Upper lobe of right lung (tissue), 1 donor: ENCODE measurements at regions not wholly inside any gene's neighbourhood (a gene's known extent, or its start where the extent isn't known, plus 50 kb on each side); places are given as distances from the start of the nearest gene placed in this dataset.

ENCODE experiments used
- ATAC-seq: fragments of 200-7000 bp; cut with Tn5 transposase; one replicate; pipeline ENCODE4 v1.9.1; 2020; ENCODE audit warnings: mild to moderate bottlenecking, moderate library complexity
- DNase-seq: peaks from one replicate; pipeline ENCODE4 v3.0.0-alpha.2; 2020
- H3K27ac ChIP-seq: fragments of 200-600 bp; one replicate; pipeline ENCODE4 v1.8.0; 2022
- H3K27me3 ChIP-seq: fragments of 200-600 bp; one replicate; pipeline ENCODE4 v1.8.0; 2022; ENCODE audit warnings: mild to moderate bottlenecking
- H3K36me3 ChIP-seq: fragments of 200-600 bp; one replicate; pipeline ENCODE4 v1.8.0; 2022
- H3K4me1 ChIP-seq: fragments of 200-600 bp; one replicate; pipeline ENCODE4 v1.8.0; 2022
- H3K4me3 ChIP-seq: fragments of 200-600 bp; one replicate; pipeline ENCODE4 v1.8.0; 2022; ENCODE audit warnings: mild to moderate bottlenecking
- H3K9me3 ChIP-seq: fragments of 200-600 bp; one replicate; pipeline ENCODE4 v1.8.0; 2022
- CTCF ChIP-seq: fragments of 200-600 bp; IDR thresholded peaks from one replicate; pipeline ENCODE4 v1.8.0; 2022; ENCODE audit warnings: antibody characterized with exemption
- intact Hi-C: fragments of 100-400 bp; cut with DNase I; formaldehyde crosslinking; loops from one replicate; pipeline ENCODE4 v1.11.0; 2022
- donor health status: DM: no; HTN: yes; CAD: no; lungs with severe emphysema.

- H3K27me3 ChIP-seq, result no peaks in the 10 kb centered on the region
- DNase-seq (no peak), ATAC-seq (peak; percentile 99)
- H3K36me3 ChIP-seq, result no peaks in the 10 kb centered on the region
- intact Hi-C loops, result loop anchor here (10.0 kb wide), 1 partner anchor 282 kb away; no protein-coding TSS in a partner anchor
- peaks cover 7% of the 10 kb centered on the region for H3K4me1 ChIP-seq
- H3K9me3 ChIP-seq, result peaks cover 11% of the 10 kb centered on the region
- TF ChIP-seq CTCF, result peak; percentile 92
- H3K27ac ChIP-seq, result no peak overlapping the region
- no peak overlapping the region for H3K4me3 ChIP-seq
Observed at GRCh38 chr1:181166377-181167196, 78.1 kb downstream of the IER5 start.

GRCh38 chr1:181169281-181169865 is 80.9 kb downstream of the IER5 start:
- H3K4me3 ChIP-seq, result no peak overlapping the region
- no peak overlapping the region for H3K27ac ChIP-seq
- H3K4me1 ChIP-seq, result peaks cover 7% of the 10 kb centered on the region
- no peak for TF ChIP-seq CTCF
- DNase-seq, result no peak
- no peaks in the 10 kb centered on the region for H3K27me3 ChIP-seq
- no peaks in the 10 kb centered on the region for H3K36me3 ChIP-seq
- no peak for ATAC-seq
- intact Hi-C loops, result loop anchor here (10.0 kb wide), 1 partner anchor 285 kb away; no protein-coding TSS in a partner anchor
- H3K9me3 ChIP-seq, result no peaks in the 10 kb centered on the region

- intact Hi-C loops, result no loop called here
- ATAC-seq (no peak), DNase-seq (no peak)
- Histone ChIP-seq H3K27me3 (no peaks in the 10 kb centered on the region), H3K27ac (no peak overlapping the region), H3K4me1 (peaks cover 7% of the 10 kb centered on the region), H3K36me3 (no peaks in the 10 kb centered on the region), H3K9me3 (no peaks in the 10 kb centered on the region), H3K4me3 (no peak overlapping the region)
- no peak for TF ChIP-seq CTCF
Observed at GRCh38 chr1:181170194-181170593, 81.7 kb downstream of the IER5 start.

GRCh38 chr1:181172082-181172481 is 83.6 kb downstream of the IER5 start:
- Histone ChIP-seq H3K4me1 (no peaks in the 10 kb centered on the region), H3K27ac (no peak overlapping the region), H3K4me3 (no peak overlapping the region), H3K27me3 (no peaks in the 10 kb centered on the region), H3K36me3 (no peaks in the 10 kb centered on the region), H3K9me3 (no peaks in the 10 kb centered on the region)
- no peak for ATAC-seq
- no peak for TF ChIP-seq CTCF
- DNase-seq, result no peak
- intact Hi-C loops, result no loop called here

- DNase-seq (no peak), ATAC-seq (no peak)
- intact Hi-C loops, result no loop called here
- TF ChIP-seq CTCF, result no peak
- Histone ChIP-seq H3K4me1 (no peaks in the 10 kb centered on the region), H3K27me3 (no peaks in the 10 kb centered on the region), H3K9me3 (no peaks in the 10 kb centered on the region), H3K36me3 (no peaks in the 10 kb centered on the region), H3K4me3 (no peak overlapping the region), H3K27ac (no peak overlapping the region)
Observed at GRCh38 chr1:181173761-181174447, 85.4 kb downstream of the IER5 start.
